Stimulated activated CD8-positive, alpha-beta memory T cell treated with anti-CD3 and anti-CD28 coated beads, Interleukin-15, amount 100 ng/mL, for 4 hours (primary cell): ENCODE measurements at regions not wholly inside any gene's neighbourhood (a gene's known extent, or its start where the extent isn't known, plus 50 kb on each side); places are given as distances from the start of the nearest gene placed in this dataset.
A peak's percentile ranks its signal among the peaks of the same experiment; 100 is the strongest.
"Not testable (repeated sequence)": the region's sequence is repeated elsewhere in the genome, so short reads cannot be mapped to it uniquely, and the experiment has no call there.

ENCODE experiments used
- DNase-seq, 2 donors: peaks; one replicate each; pipeline ENCODE4 v3.0.0-alpha.2; 2020; ENCODE audit warnings: low read depth in 2 of 2

GRCh38 chr4:101418466-101418865 lies 71.1 kb upstream of the PPP3CA start:
- no peak for DNase-seq

- DNase-seq = peak; percentile 25 to 37
Observed at GRCh38 chr4:101418055-101418454, 70.7 kb upstream of the PPP3CA start.

- no peak for DNase-seq
Observed at GRCh38 chr4:101417046-101417445, 69.7 kb upstream of the PPP3CA start.

GRCh38 chr4:101415962-101416361 lies 68.6 kb upstream of the PPP3CA start:
- no peak for DNase-seq

GRCh38 chr4:101414496-101414895 lies 67.2 kb upstream of the PPP3CA start:
- DNase-seq = no peak

GRCh38 chr4:101411926-101412325 lies 64.6 kb upstream of the PPP3CA start:
- DNase-seq = no peak

GRCh38 chr4:101411281-101411910 lies 64.1 kb upstream of the PPP3CA start:
- not testable (repeated sequence) for DNase-seq

- DNase-seq = no peak
Observed at GRCh38 chr4:101400096-101400495, 52.8 kb upstream of the PPP3CA start.

- no peak for DNase-seq
Observed at GRCh38 chr4:101398807-101399206, 51.5 kb upstream of the PPP3CA start.
